ENCODE measurements at regions not wholly inside any gene's neighbourhood (a gene's known extent, or its start where the extent isn't known, plus 50 kb on each side); places are given as distances from the start of the nearest gene placed in this dataset.

DNA sequence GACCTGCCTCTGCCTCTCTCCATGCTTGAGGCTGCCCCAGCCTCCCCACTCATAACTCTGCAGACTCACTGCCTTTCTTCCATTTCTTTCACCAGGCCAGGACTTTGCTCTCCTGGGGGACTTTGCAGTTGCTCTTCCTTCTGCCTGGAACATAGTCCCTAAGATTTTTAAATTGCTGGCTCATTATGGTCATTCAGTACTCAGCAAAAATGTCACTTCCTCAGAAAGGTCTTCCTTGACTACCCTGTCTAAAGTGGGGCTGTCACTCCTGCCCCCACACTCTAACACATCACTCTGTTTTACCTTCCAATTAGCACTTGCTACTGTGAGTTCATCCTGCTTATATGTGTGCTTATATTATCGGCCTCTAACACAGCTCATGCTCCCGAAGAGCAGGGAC is 618.2 kb downstream of the UQCRFS1 start:
- TF ChIP-seq, protein P1, sequence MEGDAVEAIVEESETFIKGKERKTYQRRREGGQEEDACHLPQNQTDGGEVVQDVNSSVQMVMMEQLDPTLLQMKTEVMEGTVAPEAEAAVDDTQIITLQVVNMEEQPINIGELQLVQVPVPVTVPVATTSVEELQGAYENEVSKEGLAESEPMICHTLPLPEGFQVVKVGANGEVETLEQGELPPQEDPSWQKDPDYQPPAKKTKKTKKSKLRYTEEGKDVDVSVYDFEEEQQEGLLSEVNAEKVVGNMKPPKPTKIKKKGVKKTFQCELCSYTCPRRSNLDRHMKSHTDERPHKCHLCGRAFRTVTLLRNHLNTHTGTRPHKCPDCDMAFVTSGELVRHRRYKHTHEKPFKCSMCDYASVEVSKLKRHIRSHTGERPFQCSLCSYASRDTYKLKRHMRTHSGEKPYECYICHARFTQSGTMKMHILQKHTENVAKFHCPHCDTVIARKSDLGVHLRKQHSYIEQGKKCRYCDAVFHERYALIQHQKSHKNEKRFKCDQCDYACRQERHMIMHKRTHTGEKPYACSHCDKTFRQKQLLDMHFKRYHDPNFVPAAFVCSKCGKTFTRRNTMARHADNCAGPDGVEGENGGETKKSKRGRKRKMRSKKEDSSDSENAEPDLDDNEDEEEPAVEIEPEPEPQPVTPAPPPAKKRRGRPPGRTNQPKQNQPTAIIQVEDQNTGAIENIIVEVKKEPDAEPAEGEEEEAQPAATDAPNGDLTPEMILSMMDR (IDR thresholded peaks at IDR 0.05), result no peak
- no peak for TF ChIP-seq POLR2A (IDR thresholded peaks at IDR 0.05)
